ENCODE measurements at regions not wholly inside any gene's neighbourhood (a gene's known extent, or its start where the extent isn't known, plus 50 kb on each side); places are given as distances from the start of the nearest gene placed in this dataset.
A peak's percentile ranks its signal among the peaks of the same experiment; 100 is the strongest.

DNA sequence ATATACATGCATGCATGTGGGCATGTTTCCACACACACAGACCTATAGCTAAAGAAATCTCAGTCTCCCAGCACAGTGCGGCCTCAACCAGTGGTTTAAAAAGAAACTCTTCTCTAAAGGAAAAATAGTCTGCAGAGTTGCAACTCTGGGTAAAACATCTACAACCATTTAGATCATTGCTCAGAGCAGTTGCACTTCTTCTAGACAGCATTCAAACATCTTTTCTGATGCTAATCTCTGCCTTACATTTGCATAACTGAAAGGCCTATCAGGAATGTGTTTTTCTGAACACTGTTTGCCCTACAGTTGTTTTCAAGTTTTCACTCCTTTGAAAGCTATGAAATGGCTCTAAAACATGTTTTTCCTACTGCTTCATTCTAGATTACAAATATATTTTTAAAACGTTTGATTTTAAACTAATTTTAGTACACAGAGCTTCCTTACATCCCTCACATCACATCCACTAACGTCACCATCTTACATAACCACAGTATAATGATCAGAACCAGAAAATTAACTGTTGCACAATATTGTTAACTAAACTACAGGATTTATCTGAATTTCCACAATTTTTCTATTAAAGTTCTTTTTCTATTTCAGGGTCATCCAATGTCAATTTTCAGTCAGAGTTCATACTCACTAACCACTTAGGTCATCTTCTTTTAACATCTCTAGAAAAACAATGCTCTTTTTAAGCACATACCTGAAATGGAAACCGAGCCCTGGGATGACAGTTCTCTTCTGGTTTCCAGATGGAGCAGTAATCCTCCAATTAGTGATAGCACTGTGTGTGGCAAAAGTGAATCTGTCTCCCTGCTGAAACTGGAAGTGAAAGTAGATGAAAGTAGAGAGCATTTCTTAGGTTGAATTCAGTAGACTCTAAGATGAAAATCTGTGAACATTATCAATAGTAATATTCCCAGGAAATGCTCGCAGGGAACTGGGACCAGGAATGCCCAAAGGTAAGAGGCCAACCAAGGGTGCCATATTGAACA lies 501.6 kb upstream of the GCFC2 start:
- intact Hi-C loops (cut with DNase I; ENCODE audit: low total_unique reads), result no loop called here
- Histone ChIP-seq H3K9me3 (no peaks in the 10 kb centered on the region), H3K4me1 (no peaks in the 10 kb centered on the region), H3K4me3 (no peak overlapping the region), H3K36me3 (no peaks in the 10 kb centered on the region), H3K27ac (no peak overlapping the region), H3K27me3 (no peaks in the 10 kb centered on the region)
- TF ChIP-seq, protein P1, sequence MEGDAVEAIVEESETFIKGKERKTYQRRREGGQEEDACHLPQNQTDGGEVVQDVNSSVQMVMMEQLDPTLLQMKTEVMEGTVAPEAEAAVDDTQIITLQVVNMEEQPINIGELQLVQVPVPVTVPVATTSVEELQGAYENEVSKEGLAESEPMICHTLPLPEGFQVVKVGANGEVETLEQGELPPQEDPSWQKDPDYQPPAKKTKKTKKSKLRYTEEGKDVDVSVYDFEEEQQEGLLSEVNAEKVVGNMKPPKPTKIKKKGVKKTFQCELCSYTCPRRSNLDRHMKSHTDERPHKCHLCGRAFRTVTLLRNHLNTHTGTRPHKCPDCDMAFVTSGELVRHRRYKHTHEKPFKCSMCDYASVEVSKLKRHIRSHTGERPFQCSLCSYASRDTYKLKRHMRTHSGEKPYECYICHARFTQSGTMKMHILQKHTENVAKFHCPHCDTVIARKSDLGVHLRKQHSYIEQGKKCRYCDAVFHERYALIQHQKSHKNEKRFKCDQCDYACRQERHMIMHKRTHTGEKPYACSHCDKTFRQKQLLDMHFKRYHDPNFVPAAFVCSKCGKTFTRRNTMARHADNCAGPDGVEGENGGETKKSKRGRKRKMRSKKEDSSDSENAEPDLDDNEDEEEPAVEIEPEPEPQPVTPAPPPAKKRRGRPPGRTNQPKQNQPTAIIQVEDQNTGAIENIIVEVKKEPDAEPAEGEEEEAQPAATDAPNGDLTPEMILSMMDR (IDR thresholded peaks at IDR 0.05), result no peak
- no peak for TF ChIP-seq POLR2A (IDR thresholded peaks at IDR 0.05)
- DNase-seq, result no peak

DNA sequence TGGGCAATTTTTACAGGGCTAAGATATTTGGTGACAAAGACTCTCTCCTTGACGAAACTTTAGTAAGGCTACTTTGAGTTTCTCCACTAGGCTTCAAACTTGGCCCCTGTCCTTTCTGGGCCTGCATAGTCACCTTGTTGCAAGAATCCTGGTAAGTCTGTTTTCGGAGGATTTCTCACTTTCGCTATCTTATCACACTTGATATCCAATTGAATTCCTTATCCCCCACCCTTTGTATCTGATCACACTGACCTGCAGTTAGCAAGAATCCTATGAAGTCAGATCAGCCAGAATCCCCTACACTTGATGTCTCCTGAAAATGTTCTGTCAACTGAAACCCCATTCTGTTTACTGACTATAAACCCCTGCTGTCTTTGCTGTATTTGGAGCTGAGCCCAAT lies 499.8 kb upstream of the GCFC2 start:
- Histone ChIP-seq H3K4me1 (no peaks in the 10 kb centered on the region), H3K36me3 (no peaks in the 10 kb centered on the region), H3K27ac (no peak overlapping the region), H3K9me3 (no peaks in the 10 kb centered on the region), H3K27me3 (no peaks in the 10 kb centered on the region), H3K4me3 (no peak overlapping the region)
- intact Hi-C loops (cut with DNase I; ENCODE audit: low total_unique reads), result no loop called here
- TF ChIP-seq POLR2A (IDR thresholded peaks at IDR 0.05), result no peak
- TF ChIP-seq, protein P1 (IDR thresholded peaks at IDR 0.05), result no peak
- no peak for DNase-seq

DNA sequence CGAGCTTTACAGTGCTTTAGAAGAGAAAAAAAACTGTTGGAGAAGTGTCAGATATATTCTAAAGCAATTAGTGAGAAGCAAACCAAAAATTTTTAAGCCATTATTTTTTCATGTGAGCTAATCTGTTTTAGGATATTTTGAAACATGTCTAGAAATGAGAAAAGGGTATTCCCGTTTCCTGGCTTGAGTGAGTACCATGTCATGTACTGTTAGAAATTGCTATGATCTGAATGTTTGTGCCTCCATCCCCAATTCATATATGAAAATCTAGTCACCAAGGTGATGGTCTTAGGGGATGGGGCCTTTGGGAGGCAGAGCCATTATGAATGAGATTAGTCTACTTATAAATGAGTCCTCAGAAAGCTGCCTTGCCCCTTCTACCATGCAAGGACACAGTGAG lies 493.3 kb upstream of the GCFC2 start:
- Histone ChIP-seq H3K27me3 (no peaks in the 10 kb centered on the region), H3K36me3 (no peaks in the 10 kb centered on the region), H3K9me3 (no peaks in the 10 kb centered on the region), H3K4me3 (no peak overlapping the region), H3K4me1 (no peaks in the 10 kb centered on the region), H3K27ac (no peak overlapping the region)
- no peak for TF ChIP-seq POLR2A (IDR thresholded peaks at IDR 0.05)
- TF ChIP-seq, protein P1 (IDR thresholded peaks at IDR 0.05), result no peak
- no peak for DNase-seq
- intact Hi-C loops (cut with DNase I; ENCODE audit: low total_unique reads), result no loop called here

GRCh38 chr2:76202866-76203265 lies 492.2 kb upstream of the GCFC2 start:
- Histone ChIP-seq H3K27me3 (no peaks in the 10 kb centered on the region), H3K9me3 (no peaks in the 10 kb centered on the region), H3K36me3 (no peaks in the 10 kb centered on the region), H3K4me1 (no peaks in the 10 kb centered on the region), H3K4me3 (no peak overlapping the region), H3K27ac (no peak overlapping the region)
- intact Hi-C loops (cut with DNase I; ENCODE audit: low total_unique reads), result no loop called here
- TF ChIP-seq POLR2A (IDR thresholded peaks at IDR 0.05), result no peak
- TF ChIP-seq, protein P1 (IDR thresholded peaks at IDR 0.05), result no peak
- DNase-seq, result no peak

- intact Hi-C loops (cut with DNase I; ENCODE audit: low total_unique reads), result no loop called here
- no peak overlapping the region for H3K27ac ChIP-seq
- no peaks in the 10 kb centered on the region for H3K4me1 ChIP-seq
- no peak overlapping the region for H3K4me3 ChIP-seq
- no peak for TF ChIP-seq POLR2A (IDR thresholded peaks at IDR 0.05)
- TF ChIP-seq, protein P1 (IDR thresholded peaks at IDR 0.05), result peak; percentile 22 to 50 (median 44)
- no peaks in the 10 kb centered on the region for H3K36me3 ChIP-seq
- no peaks in the 10 kb centered on the region for H3K9me3 ChIP-seq
- no peaks in the 10 kb centered on the region for H3K27me3 ChIP-seq
- DNase-seq, result peak in 1 of 2 donors; percentile 15
Observed at GRCh38 chr2:76197842-76198448, 487.2 kb upstream of the GCFC2 start.

Measured in uterus (tissue), 3 donors.